Retina (tissue), 1 donor: ENCODE measurements at regions not wholly inside any gene's neighbourhood (a gene's known extent, or its start where the extent isn't known, plus 50 kb on each side); places are given as distances from the start of the nearest gene placed in this dataset.
A peak's percentile ranks its signal among the peaks of the same experiment; 100 is the strongest.
"Not testable (repeated sequence)": the region's sequence is repeated elsewhere in the genome, so short reads cannot be mapped to it uniquely, and the experiment has no call there.

Experiments used
- DNase-seq: peaks from one replicate; pipeline ENCODE4 v3.0.0-alpha.2; 2016

DNA sequence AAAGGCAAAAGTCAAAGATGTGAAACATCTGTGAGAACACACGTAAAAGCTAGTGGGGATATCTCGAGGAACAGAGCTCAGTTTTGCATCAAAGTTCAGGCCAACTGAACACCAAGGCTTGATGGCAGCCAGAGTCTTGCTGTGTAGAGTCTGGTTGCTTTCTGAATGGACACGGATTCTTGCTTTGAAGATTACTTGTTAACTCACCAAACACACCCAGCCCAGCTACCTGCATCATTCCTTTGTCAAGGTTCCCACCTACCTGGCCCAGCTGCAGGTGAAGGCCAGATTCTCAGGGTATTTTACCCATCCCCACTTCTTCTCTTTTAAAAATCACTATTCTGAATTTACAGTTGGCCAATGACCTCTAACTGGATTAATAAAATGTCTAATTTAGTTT, 174.4 kb upstream of the PHYHIPL start:
- no peak for DNase-seq

DNA sequence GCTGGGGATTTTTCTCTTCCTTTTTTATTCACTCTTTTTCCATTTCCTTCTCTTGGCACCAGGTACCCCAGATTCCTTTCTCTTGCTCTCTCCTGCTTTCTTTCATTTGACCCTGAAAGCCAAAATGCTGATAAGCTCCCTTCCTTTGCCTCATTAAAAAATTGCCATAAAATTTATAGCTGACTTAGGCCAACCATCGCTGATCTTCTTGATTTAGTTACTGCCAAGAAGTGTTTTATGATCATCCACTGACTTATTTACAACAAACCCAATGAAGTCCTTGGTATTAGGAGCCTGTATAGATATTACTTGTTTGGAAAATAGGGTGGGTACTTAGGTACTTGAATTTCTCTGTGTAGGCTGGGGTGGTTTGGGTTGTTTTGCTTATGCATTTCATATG, 173.2 kb upstream of the PHYHIPL start:
- DNase-seq = no peak

DNA sequence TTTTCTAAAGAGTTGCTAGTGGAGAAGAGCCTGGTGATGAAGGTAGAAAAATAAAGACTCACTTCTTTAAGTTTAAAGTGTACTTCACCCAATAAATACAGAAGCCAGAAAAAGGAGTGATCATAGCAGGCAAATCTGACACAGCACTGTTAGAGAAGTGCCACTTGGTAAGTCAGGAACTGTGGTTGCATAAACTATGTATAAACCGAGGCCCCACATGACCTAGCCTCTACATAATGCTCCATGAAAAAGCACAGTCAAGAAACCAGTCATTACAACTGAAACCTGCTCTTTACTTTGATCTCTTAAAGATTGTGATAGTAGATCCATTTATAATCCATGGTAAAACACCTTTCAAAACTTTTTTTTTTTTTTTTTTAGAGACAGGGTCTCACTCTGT, 172.1 kb upstream of the PHYHIPL start:
- DNase-seq = no peak

DNA sequence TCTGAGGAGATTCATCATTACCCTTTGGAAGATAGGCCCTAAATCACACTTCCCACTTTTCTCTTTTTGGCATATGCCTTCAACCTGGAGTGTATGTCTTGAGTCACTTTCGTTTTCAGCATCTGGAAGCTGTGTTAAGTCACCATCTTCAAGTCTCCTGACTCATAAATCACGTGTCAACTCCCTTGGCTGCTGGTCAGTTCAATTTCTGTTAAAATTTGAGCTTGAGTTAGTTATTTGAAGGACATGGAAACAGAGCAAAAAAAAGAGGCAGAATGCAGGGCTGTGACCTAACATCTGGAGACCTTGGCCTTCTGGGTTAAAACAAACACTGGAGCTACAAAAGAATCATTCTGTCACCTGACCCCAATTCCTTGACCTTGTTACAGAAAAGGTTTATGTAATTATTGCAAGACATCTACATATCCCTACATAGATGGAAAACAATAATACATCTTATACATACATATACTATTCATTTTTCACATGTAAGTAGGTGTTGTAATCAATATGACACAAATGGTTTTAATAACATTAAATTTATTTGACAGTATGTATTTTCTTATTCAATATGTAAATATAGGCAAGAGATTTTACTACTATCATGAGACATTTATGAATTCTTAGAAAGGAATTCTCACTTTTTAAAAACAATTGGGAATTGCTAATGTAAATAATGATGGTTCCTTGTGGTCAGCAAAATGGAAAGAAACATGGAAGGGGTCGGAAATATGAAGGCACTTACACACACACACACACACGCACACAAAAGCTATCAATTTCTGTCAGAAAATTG, 169.7 kb upstream of the PHYHIPL start:
- no peak for DNase-seq

DNA sequence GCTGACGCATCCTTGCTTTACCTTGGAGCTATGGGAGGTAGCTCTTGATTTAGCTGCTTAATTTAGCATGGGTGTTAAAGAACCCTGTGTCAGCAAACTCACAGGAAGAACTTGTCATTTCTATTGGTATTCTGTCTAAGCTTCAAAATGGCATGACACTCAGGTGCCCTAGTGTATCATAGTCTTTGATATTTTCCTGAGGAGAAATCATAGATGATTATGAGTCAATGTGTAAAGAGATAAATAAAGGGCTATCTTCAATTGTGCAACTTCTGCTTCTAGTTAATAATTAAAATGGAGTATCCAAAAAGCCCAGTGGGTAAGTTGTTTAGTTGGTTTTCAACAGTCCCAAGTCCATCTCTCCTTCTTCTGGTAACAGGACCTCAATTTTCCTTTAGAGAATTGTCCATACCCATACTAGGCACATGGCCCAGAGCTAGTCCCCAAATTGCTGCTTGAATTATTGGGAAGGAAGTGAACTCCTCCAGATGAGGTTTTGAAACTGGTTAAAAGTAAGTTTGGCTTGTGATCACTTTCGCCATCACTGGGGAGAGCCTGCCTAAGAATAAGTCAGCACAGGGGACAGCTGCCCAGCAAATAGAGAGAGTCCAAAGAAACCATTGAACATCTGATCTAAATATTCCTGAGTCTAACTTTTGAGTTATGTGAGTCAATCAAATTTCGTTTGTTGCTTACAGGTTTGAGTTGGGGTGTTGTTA, 169.0 kb upstream of the PHYHIPL start:
- no peak for DNase-seq

DNA sequence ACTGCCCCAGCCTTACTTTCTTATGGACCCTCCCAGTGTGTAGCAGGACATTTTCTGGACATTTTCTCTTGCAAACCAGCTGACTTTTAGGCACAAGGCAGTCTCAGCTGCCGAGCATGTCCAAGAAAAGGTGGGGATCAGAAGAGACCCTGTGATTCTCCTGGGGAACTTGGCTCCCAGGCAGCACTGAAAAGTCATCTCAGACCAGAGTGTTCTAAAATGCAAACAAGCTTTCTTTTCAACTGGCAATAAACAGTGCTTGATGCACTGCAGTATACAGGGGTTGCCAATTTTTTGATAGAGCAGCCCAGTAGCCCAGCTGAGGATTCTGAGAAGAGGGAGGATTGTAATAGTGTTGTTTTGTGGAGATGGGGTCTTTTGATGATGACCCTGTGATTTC, 168.0 kb upstream of the PHYHIPL start:
- no peak for DNase-seq

DNA sequence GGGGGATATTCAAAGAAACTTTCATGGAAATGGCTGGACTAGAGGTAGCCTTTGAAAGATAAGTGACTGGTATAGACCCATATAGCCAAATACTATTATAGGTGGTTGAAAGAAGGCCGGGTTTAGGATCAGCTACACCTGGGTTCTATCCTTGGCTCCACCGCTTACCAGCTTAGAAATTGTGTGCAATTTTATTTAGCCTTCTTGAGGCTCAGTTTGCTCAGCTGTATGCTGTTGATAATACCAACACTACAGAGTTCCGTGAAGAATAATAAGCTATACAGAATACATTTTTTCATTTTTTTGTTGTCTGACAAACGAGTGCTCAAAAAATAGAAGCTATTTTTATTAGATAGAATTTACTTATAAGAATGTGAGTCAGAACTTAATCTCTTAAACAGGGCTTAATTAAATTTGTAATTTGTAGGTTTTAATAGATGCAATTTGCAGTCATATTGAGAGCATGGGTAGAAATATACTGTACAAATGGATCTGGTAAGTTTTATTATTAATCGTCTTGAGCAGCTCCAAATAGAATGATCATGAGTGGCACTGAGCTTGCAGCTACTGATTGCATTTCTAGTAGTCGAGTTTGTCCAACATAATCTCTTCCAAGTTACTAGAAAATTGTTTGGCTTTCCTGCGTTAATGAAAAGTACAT, 164.3 kb upstream of the PHYHIPL start:
- DNase-seq = no peak

DNA sequence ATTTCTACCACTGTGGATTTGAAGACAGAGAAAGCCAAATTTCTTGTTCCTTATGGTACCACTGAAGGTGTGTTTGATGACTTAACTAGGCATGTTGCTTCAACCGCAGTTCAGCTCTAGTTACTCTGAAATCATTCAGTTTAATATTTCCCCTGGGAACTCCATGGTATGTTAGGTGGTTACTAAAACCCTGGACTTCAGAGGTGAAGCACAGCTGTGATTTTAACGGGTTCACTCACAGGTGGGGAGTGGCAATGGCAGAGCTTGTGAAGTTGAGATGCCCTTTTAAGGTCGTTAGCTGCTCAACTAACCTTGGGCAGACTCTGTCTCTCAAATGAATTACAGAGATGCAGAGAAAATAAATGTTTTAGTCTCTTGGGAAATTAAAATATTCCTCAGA, 163.6 kb upstream of the PHYHIPL start:
- no peak for DNase-seq

DNA sequence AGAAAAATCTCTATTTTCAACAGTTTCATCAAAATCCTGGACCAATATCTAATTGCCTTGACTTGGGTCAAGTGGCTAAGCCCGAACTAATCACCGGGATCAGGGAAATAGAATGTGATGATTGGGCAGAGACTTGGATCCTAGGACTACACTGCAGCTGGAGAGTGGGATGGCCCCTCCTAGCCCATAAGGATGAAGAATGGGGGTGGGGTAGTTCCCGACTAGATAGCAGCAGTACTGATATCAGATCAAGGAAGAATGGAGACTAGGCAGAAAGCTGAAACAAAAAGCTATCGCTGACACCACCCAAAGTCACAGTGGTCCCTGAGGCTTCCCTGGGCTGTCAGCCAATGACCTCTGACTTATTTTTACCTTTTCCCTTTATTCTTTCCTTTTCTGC, 160.4 kb upstream of the PHYHIPL start:
- DNase-seq = no peak

DNA sequence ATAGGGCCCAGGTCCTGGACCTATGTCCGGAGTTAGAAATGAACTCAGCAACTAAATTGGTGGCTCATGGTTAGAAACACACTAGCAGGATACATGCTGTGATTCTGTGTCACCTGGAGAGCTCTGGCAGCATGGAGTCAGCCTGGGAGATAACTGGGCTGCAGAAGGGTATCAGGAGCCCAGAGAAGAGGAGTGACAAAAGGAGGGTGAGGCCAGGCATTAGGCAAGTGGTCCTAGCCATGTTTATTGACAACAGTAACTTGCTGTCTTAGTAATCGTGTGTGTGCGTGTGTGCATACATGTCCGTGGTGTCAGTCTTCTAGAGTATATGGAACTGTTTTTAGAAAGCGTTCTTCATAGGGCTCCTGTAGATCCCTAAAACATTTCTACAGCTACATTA, 157.5 kb upstream of the PHYHIPL start:
- peak; percentile 14 for DNase-seq

DNA sequence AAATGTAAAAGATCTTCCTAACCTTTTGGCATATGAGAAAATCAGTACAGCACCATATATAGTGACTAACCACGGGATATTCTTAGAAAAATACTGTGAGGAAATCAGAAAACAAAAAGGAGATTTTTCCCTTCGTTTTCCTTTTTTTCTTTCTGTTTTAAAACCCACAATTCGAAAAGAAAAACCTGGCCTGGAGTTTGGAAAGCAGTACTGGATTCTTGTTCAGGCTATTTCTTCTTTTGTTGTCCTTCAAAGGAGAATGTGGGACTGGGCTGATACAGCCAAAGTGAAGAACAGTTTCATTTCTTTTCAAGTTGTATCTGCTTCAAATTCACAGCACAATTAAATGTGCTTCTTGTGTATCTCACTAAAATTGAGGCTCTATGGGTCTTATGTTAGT, 156.8 kb upstream of the PHYHIPL start:
- DNase-seq = no peak

DNA sequence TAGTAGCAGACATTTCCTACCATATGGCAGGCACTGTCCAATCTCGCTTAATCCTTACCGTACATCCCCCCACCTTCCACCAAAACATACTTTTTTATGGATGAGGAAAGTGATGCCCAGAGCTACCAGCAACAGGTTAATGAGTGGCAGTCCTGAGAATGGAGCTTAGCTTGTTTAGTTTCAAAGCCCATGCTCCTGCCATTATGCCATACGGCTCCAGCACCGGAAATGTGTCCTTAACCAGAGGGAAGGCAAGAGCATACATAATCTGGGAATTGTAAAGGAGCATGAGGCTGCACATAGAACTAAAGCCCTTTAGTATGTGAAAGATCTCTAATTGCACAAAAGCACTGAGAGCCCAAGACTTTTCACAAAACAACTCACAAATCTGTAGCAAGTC, 155.9 kb upstream of the PHYHIPL start:
- DNase-seq = no peak

DNA sequence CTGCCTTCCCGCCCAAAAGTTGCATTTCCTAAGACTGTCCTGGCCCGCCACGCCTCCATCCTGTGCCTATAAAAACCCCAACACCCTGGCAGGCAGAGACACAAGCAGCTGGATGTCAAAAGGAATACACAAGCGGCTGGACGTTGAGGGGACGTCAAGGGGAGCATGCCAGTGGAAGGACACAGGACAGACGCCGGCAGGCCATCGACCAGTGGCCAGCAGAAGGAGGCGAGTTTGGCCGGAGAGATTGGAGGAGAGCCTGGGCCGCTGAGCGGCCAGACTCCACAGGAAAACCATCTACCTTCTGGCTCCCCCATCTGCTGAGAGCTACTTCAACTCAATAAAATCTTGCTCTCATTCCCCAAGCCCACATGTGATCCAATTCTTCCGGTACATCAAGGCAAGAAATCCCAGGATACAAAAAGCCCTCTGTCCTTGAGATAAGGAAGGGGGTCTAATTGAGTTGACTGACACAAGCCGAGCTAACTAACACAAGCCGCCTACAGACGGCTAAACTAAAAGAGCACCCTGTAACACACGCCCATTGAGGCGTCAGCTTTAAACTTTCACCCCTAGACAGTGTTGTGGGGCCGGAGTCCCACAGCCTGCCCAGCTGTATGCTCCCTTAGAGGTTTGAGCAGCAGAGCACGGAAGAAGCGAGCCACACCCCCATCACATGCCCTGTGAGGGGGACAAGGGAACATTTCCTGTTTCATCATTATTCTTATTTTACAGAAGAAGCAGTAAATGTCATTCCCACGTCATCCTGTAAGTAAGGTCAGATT, 150.3 kb upstream of the PHYHIPL start:
- no peak for DNase-seq

DNA sequence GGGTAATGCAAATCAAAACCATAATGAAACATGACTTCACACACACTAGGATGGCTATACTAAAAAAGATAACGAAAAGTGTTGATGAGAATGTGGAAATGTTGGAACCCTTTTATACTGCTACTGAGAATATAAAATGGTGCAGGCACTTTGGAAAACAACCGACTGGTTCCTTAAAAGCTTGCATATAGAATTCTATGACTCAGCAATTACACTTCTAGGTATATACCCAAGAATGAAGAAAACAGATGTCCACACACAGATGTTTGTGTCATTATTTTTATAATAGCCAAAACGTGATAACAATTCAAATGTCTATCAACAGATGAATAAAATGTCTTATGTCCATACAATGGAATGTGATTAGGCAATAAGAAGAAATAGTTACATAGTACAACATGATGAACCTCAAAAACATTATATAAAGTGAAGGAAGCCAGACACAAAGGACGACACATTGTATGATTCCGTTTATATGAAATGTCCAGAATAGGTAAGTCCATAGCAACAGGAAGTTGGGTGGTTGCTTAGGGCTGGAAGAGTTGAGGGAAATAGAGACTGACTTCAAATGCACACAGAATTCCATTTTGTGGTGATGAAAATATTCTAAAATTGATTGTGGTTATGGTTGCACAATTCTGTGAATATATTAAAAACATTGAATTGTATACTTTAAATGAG, 148.3 kb upstream of the PHYHIPL start:
- DNase-seq = no peak

DNA sequence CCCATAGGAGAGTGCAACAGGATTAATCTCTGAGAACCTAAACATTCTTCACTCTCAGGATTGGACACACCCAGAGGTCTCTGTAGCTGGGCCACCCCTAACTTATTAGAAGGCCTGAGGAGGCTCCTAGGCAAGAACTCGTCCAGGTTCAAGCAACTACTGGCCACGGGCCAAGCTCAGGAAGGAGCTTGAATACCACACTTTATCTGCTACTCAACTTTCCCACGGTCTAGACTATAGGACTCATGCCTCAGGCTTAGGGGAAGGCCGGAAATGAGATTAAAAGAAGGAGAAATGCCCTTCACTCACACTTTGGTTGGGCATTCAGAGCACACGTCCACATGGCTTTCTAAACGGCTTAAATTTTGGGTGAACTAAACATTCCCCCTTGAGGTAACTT, 142.8 kb upstream of the PHYHIPL start:
- no peak for DNase-seq

DNA sequence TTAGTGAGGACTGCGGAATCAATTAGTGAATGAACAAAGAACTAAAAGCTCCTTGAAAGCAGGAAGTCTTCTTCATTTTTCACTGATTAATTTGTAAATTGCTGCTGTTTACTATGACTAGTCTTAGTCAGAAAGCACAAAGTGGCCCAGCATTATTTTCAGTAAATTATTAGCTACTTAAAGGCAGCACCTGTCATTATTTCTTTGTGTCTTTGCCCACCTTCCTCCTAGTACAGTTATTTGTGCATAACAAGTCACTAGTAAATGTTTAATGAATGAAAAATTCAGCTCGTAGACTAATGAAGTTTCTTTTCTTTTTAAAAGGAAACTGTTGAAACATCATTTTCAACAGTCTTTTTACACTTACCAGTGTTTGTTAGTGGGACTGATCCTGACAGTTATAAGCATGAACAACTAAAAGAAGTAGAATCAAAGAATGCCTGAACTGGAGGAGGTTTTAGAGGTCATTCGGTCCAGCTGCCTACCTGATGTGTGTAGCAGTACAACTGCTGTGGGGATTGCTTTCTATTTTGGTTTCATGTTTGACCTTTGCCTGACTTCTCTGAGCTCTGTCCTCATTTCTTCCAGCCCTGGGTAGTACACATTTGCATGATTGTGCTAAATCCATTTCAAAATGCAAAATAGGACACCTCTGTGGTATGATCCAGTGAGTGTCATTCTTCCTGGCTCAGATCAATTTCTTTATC, 140.0 kb upstream of the PHYHIPL start:
- no peak for DNase-seq

DNA sequence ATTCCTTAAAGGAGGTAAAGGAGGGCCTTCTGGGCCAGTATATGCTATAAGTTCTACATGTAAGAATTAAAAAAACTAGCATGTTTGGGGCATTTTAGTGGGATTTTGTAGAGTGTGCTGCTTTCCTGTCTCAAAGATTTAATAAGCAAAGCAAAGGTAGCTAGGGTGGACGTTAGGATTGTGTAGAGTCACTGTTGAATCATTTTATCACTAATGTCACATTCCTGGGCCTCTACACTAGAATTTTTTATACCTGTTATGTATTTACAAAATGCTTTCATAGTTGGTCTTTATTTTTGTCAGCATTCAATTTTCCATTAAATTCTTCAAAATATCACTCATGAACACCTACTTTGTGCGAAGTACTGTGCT, 139.4 kb upstream of the PHYHIPL start:
- DNase-seq = no peak

DNA sequence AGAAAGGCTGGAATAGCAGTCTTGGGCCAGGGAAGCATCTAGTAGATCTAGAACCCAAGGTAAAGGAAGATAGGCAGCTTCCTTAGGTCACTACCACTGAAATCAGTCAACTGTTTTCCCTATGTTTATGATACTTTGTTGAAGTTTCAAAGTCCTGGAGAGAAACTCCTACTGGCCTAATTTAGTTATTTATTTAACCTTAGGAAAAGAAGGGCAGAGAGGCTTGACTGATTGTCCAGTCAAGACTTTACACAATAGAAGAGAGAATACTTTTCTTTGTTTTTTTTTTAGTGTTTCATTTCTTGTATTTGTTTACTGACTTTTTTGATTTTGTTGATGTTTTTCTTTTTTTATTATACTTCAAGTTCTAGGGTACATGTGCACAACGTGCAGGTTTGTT, 138.9 kb upstream of the PHYHIPL start:
- DNase-seq = no peak

DNA sequence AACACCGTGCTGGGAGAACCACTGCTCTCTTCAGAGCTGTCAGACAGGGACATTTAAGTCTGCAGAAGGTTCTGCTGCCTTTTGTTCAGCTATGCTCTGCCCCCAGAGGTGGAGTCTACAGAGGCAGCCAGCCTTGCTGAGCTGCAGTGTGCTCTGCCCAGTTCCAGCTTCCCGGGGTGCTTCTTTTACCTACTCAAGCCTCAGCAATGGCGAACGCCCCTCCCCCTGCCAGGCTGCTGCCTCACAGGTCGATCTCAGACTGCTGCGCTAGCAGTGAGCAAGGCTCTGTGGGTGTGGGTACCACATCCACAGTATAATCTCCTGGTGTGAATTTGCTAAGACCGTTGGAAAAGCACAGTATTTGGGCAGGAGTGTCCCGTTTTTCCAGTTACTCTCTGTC, 133.1 kb upstream of the PHYHIPL start:
- DNase-seq = not testable (repeated sequence)

DNA sequence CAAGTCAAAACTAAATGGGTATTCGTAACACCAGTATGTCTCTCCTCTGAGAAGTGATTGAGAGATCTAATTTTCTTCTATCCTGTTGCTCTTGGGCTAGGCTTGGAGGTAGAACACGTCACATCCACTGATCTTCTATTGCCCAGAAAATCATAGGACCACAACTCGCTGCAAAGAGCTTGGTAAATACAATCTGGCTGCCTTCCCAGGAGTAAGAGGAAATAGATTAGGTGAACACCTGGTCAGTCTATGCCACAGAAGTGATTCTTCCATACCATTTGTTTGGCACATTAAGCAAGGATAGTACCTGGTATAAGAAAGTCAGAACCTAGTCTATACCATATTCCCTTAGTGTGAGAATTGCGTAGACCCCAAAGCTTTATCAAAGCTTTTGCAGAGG, 129.3 kb upstream of the PHYHIPL start:
- DNase-seq = no peak

DNA sequence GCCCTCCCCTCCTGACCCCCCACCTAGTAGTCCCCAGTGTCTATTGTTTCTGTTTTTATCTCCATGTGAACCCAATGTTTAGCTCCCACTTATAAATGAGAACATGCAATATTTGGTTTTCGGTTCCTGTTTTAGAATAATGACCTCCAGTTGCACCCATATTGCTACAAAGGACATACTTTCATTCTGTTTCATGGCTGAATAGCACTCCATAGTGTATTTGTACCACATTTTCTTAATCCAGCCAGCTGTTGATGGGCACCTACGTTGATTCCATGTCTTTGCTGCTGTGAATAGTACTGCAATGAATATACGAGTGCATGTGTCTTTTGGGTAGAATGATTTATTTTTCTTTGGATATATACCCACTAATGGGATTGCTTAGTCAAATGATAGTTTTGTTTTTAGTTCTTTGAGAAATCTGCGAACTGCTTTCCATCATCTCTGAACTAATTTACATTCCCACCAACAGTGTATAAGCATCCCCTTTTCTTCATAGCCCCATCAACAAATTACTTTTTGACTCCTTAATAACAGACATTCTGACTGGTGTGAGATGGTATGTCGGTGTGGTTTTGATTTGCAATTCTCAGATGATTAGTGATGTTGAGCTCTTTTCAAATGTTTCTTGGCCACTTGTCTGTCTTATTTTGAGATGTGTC, 128.4 kb upstream of the PHYHIPL start:
- no peak for DNase-seq

DNA sequence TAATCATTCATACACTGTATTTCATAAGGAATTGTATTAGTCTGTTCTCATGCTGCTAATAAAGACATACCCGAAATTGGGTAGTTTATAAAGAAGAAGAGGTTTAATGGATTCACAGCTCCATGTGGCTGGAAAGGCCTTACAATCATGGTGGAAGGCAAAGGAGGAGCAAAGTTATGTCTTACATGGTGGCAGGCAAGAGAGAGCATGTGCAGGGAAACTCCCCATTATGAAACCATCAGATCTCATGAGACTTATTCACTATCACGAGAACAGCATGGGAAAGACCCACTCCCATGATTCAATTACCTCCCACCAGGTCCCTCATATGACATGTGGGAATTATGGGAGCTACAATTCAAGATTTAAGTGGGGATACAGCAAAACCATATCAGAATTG, 122.9 kb upstream of the PHYHIPL start:
- not testable (repeated sequence) for DNase-seq
